ENCODE measurements at regions not wholly inside any gene's neighbourhood (a gene's known extent, or its start where the extent isn't known, plus 50 kb on each side); places are given as distances from the start of the nearest gene placed in this dataset.

DNA sequence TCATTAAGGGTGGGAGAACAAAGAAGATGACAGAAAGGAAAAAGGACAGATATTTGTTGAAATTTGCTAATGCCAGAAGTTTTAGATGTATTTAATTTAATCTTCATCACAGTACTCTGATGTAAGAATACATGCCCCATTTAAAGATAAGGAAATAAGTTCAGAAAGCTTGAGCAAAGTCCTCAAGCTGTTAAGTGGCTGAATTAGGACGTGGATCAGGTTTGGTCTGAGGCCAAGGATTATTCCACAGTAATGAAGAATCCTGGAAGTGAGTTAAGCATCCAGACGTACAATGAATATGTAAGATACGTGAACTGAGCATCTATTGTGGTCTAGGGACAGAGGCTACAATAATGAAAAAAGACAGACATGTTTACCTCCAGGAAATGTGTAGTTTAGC, 671.3 kb downstream of the PRELID2 start:
- Histone ChIP-seq H3K36me3 (ENCODE audit: control insufficient read depth, insufficient read depth, low read length) (no peaks in the 10 kb centered on the region), H3K9me3 (replicated peaks; ENCODE audit: control insufficient read depth, insufficient read depth, low read depth, low read length) (no peaks in the 10 kb centered on the region), H4K20me1 (replicated peaks; ENCODE audit: control insufficient read depth, insufficient read depth, low read length) (no peaks in the 10 kb centered on the region), H3K27me3 (ENCODE audit: control insufficient read depth in 2 of 2, insufficient read depth in 2 of 2, low read length in 2 of 2) (no peaks in the 10 kb centered on the region), H3K9ac (ENCODE audit: insufficient read depth in 1 of 2, low read depth in 2 of 2, low read length in 2 of 2) (no peak overlapping the region), H3K4me2 (ENCODE audit: insufficient read depth, low read length) (no peak overlapping the region), H2AFZ (ENCODE audit: low read depth, low read length) (no peak overlapping the region), H3K4me3 (no peak overlapping the region), H3K9me1 (ENCODE audit: control insufficient read depth, insufficient read depth, low read length) (no peaks in the 10 kb centered on the region), H3K79me2 (ENCODE audit: control insufficient read depth, insufficient read depth, low read length) (no peaks in the 10 kb centered on the region), H3K27ac (ENCODE audit: extremely low read depth, low read depth, low read length) (no peak overlapping the region), H3K4me1 (replicated peaks in 1 of 2; ENCODE audit: control insufficient read depth in 2 of 2, insufficient read depth in 2 of 2, low read length in 2 of 2) (no peaks in the 10 kb centered on the region)
- BruUV-seq (replicated peaks) = no TSS peak
- intact Hi-C loops (cut with micrococcal nuclease) = no loop called here
- CTCF ChIA-PET (ENCODE audit: low intra/inter-chr PET ratio) = no interaction called here
- POLR2A ChIA-PET = no interaction called here
- no peak for FAIRE-seq
- 0% methylated on average over 3 of the region's 3 CpGs for WGBS (ENCODE audit: insufficient coverage, low coverage, missing lambda C conversion rate)
- no peak for DNase-seq (ENCODE audit: extremely low read depth in 1 of 4, low spot score in 3 of 4)
- no peak for ATAC-seq
- in situ Hi-C loops (cut with MboI) = no loop called here
- no peak for TF ChIP-seq KAT8 (IDR thresholded peaks at IDR 0.05; ENCODE audit: low read depth)
- TF ChIP-seq ZNF445 (CRISPR knock-in tag; IDR thresholded peaks at IDR 0.05; ENCODE audit: low read depth) = no peak
- TF ChIP-seq ZNF253 (CRISPR knock-in tag; conservative IDR thresholded peaks at IDR 0.05) = no peak
- TF ChIP-seq FOXP1 (CRISPR knock-in tag; IDR thresholded peaks at IDR 0.05) = no peak
- no peak for TF ChIP-seq TAL1 (IDR thresholded peaks at IDR 0.05)
- no peak for TF ChIP-seq ARID3A (IDR thresholded peaks at IDR 0.05; ENCODE audit: borderline replicate concordance, low read depth, low read length)
- no peak for TF ChIP-seq MCM2 (IDR thresholded peaks at IDR 0.05; ENCODE audit: low read depth)
- no peak for TF ChIP-seq TRIM25 (IDR thresholded peaks at IDR 0.05; ENCODE audit: borderline replicate concordance)
- TF ChIP-seq ZBTB5 (IDR thresholded peaks at IDR 0.05) = no peak
- TF ChIP-seq EWSR1 (IDR thresholded peaks at IDR 0.05; ENCODE audit: borderline replicate concordance, low read depth, partially characterized antibody) = no peak
- TF ChIP-seq, protein P1, sequence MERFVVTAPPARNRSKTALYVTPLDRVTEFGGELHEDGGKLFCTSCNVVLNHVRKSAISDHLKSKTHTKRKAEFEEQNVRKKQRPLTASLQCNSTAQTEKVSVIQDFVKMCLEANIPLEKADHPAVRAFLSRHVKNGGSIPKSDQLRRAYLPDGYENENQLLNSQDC (CRISPR knock-in tag; IDR thresholded peaks at IDR 0.05) = no peak
- TF ChIP-seq PYGO2 (tag; IDR thresholded peaks at IDR 0.05) = no peak
- no peak for TF ChIP-seq ZNF134 (CRISPR knock-in tag; conservative IDR thresholded peaks at IDR 0.05)
- no peak for TF ChIP-seq GABPB2 (CRISPR knock-in tag; conservative IDR thresholded peaks at IDR 0.05)
- TF ChIP-seq, protein P2, sequence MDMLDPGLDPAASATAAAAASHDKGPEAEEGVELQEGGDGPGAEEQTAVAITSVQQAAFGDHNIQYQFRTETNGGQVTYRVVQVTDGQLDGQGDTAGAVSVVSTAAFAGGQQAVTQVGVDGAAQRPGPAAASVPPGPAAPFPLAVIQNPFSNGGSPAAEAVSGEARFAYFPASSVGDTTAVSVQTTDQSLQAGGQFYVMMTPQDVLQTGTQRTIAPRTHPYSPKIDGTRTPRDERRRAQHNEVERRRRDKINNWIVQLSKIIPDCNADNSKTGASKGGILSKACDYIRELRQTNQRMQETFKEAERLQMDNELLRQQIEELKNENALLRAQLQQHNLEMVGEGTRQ (CRISPR knock-in tag; IDR thresholded peaks at IDR 0.05) = no peak
- no peak for TF ChIP-seq CSDE1 (IDR thresholded peaks at IDR 0.05)

Data from K562 (cell line).